GM12878 (cell line): ENCODE measurements at regions not wholly inside any gene's neighbourhood (a gene's known extent, or its start where the extent isn't known, plus 50 kb on each side); places are given as distances from the start of the nearest gene placed in this dataset.

ENCODE experiments used
- ATAC-seq: fragments of 200-7000 bp; cut with Tn5 transposase; 3 replicates; pipeline ENCODE4 v1.9.1; 2020; ENCODE audit warnings: mild to moderate bottlenecking, moderate library complexity
- BruUV-seq: library from RNA; stranded (reverse); fragments of 400-500 nt; replicated peaks from 2 replicates; lab custom pipeline; 2021; lab: Mats Ljungman, UMichigan
- CTCF ChIA-PET: fragments of 300-600 bp; sonication (Branson Sonifier 250); formaldehyde crosslinking; extraction: SDS; loops from one replicate; lab custom pipeline; 2021; ENCODE audit warnings: inconsistent platforms; lab: Yijun Ruan, JAX
- POLR2A ChIA-PET: fragments of 350-600 bp; formaldehyde crosslinking; extraction: SDS; loops from one replicate; lab custom pipeline; 2021; ENCODE audit warnings: inconsistent platforms; lab: Charles Lee
- RAD21 ChIA-PET: fragments of 300-600 bp; sonication (Branson Sonifier 250); formaldehyde crosslinking; loops from one replicate; lab custom pipeline; 2023; ENCODE audit warnings: antibody characterized with exemption; ENCODE audit not compliant: unreplicated experiment; lab: Charles Lee
- SMC1A ChIA-PET: fragments of 300-600 bp; sonication (Branson Sonifier 250); formaldehyde crosslinking; loops from one replicate; lab custom pipeline; 2023; ENCODE audit not compliant: unreplicated experiment, uncharacterized antibody; lab: Charles Lee
- DNase-seq: peaks from one replicate; pipeline ENCODE4 v3.0.0-alpha.2; 2011; ENCODE audit warnings: low read depth, low spot score
- FAIRE-seq: peaks from 3 replicates; lab custom pipeline; 2011; peaks lifted over from hg19 to GRCh38; lab: Jason Lieb, UNC
- H2AFZ ChIP-seq: 2 replicates; pipeline ENCODE4 v1.6.0; 2011; ENCODE audit warnings: low read depth, low read length, control low read depth; ENCODE audit not compliant: control insufficient read depth
- H3K27ac ChIP-seq: 2 replicates; pipeline ENCODE4 v1.5.1; 2011; ENCODE audit warnings: control low read depth; ENCODE audit not compliant: control insufficient read depth, insufficient read depth
- H3K27me3 ChIP-seq, 2 experiments: replicated peaks in 1 of 2; 2 replicates each; pipeline versions ENCODE4 v1.6.0 to v1.6.1; 2011; ENCODE audit warnings: low read length in 1 of 2; ENCODE audit not compliant: control insufficient read depth in 2 of 2, insufficient read depth in 2 of 2
- H3K36me3 ChIP-seq, 2 experiments: 2 replicates each; pipeline ENCODE4 v1.5.1; 2011; ENCODE audit warnings: low read length in 1 of 2; ENCODE audit not compliant: control insufficient read depth in 2 of 2, insufficient read depth in 2 of 2
- H3K4me1 ChIP-seq: 2 replicates; pipeline ENCODE4 v1.6.1; 2011; ENCODE audit warnings: mild to moderate bottlenecking, low read length, moderate library complexity, mixed read lengths; ENCODE audit not compliant: control insufficient read depth, insufficient read depth
- H3K4me2 ChIP-seq: 2 replicates; pipeline ENCODE4 v1.6.0; 2011; ENCODE audit warnings: control low read depth; ENCODE audit not compliant: control insufficient read depth, insufficient read depth
- H3K4me3 ChIP-seq: fragments of 200-600 bp; sonication (generic); 2 replicates; pipeline ENCODE4 v1.5.1; 2016
- H3K79me2 ChIP-seq: 2 replicates; pipeline ENCODE4 v1.6.0; 2011; ENCODE audit warnings: low read length; ENCODE audit not compliant: control insufficient read depth, insufficient read depth
- H3K9ac ChIP-seq: 2 replicates; pipeline ENCODE4 v1.8.0; 2011; ENCODE audit warnings: low read length, control low read depth, mixed read lengths; ENCODE audit not compliant: control insufficient read depth, insufficient read depth
- H3K9me3 ChIP-seq: replicated peaks from 3 replicates; pipeline ENCODE4 v1.5.1; 2011; ENCODE audit warnings: mild to moderate bottlenecking, low read length; ENCODE audit not compliant: control insufficient read depth, insufficient read depth
- H4K20me1 ChIP-seq: 2 replicates; pipeline ENCODE4 v1.6.0; 2011; ENCODE audit not compliant: control insufficient read depth, insufficient read depth
- EP300 ChIP-seq, 2 experiments: fragments of 150-350 bp in 1 of 2; IDR thresholded peaks; 2 replicates each; pipeline ENCODE4 v1.6.1; 2011 to 2012; ENCODE audit warnings: low read depth in 2 of 2, low read length in 2 of 2, borderline replicate concordance in 1 of 2, improper control_type of control experiment in 1 of 2, inconsistent platforms in 1 of 2; ENCODE audit not compliant: control insufficient read depth in 1 of 2
- KLF5 ChIP-seq: fragments of 450-650 bp; IDR thresholded peaks from 2 replicates; pipeline ENCODE4 v1.6.1; 2014; ENCODE audit warnings: mild to moderate bottlenecking; ENCODE audit not compliant: partially characterized antibody
- NR2F1 ChIP-seq: fragments of 450-650 bp; conservative IDR thresholded peaks from 2 replicates; pipeline ENCODE4 v1.6.1; 2017; ENCODE audit warnings: mild to moderate bottlenecking
- RELA ChIP-seq: fragments of 450-650 bp; IDR thresholded peaks from 2 replicates; pipeline ENCODE4 v1.8.0; 2014; ENCODE audit warnings: borderline replicate concordance; ENCODE audit not compliant: partially characterized antibody
- STAT3 ChIP-seq: IDR thresholded peaks from 2 replicates; pipeline ENCODE4 v1.6.1; 2011; ENCODE audit warnings: low read depth, low read length, improper control_type of control experiment
- ZSCAN29 ChIP-seq: fragments of 450-650 bp; IDR thresholded peaks from 2 replicates; pipeline ENCODE4 v1.6.1; 2017; ENCODE audit warnings: mild to moderate bottlenecking, moderate library complexity
- WGBS: methylation state at CpG from one replicate; pipeline ENCODE4 v1.1.6; 2016; ENCODE audit warnings: low lambda C conversion rate; ENCODE audit not compliant: insufficient replicate concordance, insufficient coverage; ENCODE audit errors: missing lambda C conversion rate; 5-methylcytosine and 5-hydroxymethylcytosine counted together
- in situ Hi-C: fragments of 300-500 bp; cut with MboI; formaldehyde crosslinking; loops from 9 replicates; pipeline ENCODE4 v1.14.3; 2018; ENCODE audit warnings: mixed read lengths
- intact Hi-C: fragments of 100-400 bp; cut with micrococcal nuclease; formaldehyde crosslinking; loops from one replicate; pipeline ENCODE4 v1.14.2; 2022; ENCODE audit not compliant: unreplicated experiment
- TF ChIP-seq, protein P1 (sequence below): fragments of 450-650 bp; IDR thresholded peaks from 2 replicates; pipeline ENCODE4 v1.6.1; 2014; ENCODE audit warnings: mild to moderate bottlenecking
- TF ChIP-seq, protein P2 (sequence below), 3 experiments: IDR thresholded peaks in 2 of 3; conservative IDR thresholded peaks in 1 of 3; 2 replicates each; pipeline ENCODE4 v1.5.1; 2011; ENCODE audit warnings: low read depth in 3 of 3, low read length in 3 of 3, mild to moderate bottlenecking in 3 of 3, control low read depth in 2 of 3, moderate library complexity in 2 of 3, inconsistent platforms in 1 of 3, mixed read lengths in 1 of 3; ENCODE audit not compliant: control insufficient read depth in 2 of 3, insufficient read depth in 1 of 3; ENCODE audit errors: extremely low read depth in 1 of 3

DNA sequence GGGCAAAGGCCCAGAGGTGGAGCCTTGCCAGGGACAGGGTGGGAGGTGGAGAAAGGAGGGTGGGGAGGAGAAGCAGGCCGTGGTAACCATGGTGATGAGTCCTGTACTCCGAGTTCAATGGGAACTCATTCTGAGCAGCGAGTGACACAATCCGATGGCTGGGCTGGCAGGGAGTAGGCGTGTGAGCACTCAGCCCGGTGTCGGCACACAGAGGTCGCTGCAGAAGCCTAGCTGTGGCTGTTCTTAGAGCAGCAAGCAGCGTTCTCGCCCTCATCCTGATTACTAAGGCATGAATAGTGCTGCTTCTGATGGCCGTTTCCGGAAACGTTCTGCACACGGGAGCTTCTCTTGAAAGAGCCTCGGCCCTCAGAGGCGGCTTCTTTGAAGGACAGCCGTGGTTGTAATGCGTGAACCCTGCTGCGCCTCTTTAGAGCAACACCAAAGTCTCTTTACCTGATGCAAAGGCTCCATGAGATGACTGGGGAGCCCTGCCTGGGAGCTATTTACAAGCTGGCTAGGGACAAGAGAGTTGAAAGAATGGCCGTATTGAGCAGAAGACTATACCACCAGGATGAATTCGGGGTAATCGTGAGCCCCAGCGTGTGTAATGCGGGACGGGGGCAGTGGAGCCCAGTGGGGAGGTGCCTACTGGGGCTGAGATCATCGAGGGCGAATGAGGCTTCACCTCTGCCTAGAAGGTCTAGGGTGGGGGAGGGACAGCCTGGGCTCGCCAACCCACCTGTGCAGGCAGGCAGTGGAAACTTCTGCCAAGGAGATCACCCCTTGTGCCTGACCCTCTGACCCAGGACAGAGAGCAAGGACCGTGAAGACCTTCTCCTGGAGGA, 72.8 kb upstream of the PAX7 start:
- H3K4me2 ChIP-seq: no peak overlapping the region
- no peak overlapping the region for H2AFZ ChIP-seq
- H3K36me3 ChIP-seq: no peaks in the 10 kb centered on the region
- CTCF ChIA-PET: interaction anchor here (0.6 kb wide), 1 partner anchor 417 kb away, joined by 4 read pairs; no protein-coding TSS in a partner anchor
- no peak overlapping the region for H3K4me3 ChIP-seq
- no peaks in the 10 kb centered on the region for H3K9me3 ChIP-seq
- TF ChIP-seq ZSCAN29 (no peak), RELA (no peak), NR2F1 (no peak)
- H3K27ac ChIP-seq: no peak overlapping the region
- FAIRE-seq (no peak), DNase-seq (no peak), ATAC-seq (no peak)
- SMC1A ChIA-PET: no interaction called here
- POLR2A ChIA-PET: no interaction called here
- no peak overlapping the region for H3K9ac ChIP-seq
- in situ Hi-C loops: no loop called here
- intact Hi-C loops: no loop called here
- no peaks in the 10 kb centered on the region for H3K4me1 ChIP-seq
- H3K27me3 ChIP-seq: peaks cover 3 to 8% of the 10 kb centered on the region in 2 experiments
- H3K79me2 ChIP-seq: no peaks in the 10 kb centered on the region
- RAD21 ChIA-PET: no interaction called here
- 2% methylated on average over 29 of the region's 29 CpGs for WGBS
- H4K20me1 ChIP-seq: no peaks in the 10 kb centered on the region
- no TSS peak for BruUV-seq

DNA sequence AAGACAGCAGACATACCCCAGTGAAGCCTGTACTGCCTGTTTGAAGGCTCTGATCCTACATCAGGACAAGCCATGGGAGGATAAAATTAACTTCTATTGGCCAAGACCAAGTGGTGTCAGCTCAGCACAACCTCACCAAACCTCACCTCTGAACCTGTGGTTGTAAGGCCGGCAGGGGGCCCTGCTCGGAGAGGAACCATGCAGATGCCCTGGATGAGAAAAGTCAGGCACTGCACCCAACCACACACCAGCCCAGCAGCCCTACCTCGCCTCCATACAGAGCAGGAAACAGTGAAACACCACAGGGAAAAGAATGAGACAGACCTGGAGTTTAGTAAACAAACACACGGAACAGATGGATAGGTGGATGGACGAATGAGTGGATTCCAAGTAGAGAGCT, 70.0 kb upstream of the PAX7 start:
- no peak overlapping the region for H3K27ac ChIP-seq
- no TSS peak for BruUV-seq
- in situ Hi-C loops: no loop called here
- ChIA-PET SMC1A (no interaction called here), CTCF (interaction anchor here (1.1 kb wide), 1 partner anchor 20 kb away, joined by 3 read pairs; no protein-coding TSS in a partner anchor), RAD21 (no interaction called here), POLR2A (no interaction called here)
- TF ChIP-seq STAT3 (no peak), EP300 (IDR thresholded peaks at IDR 0.05; ENCODE audit: borderline replicate concordance in 1 of 2, control insufficient read depth in 1 of 2, low read depth in 2 of 2, low read length in 2 of 2) (no peak), KLF5 (no peak)
- TF ChIP-seq, protein P1, sequence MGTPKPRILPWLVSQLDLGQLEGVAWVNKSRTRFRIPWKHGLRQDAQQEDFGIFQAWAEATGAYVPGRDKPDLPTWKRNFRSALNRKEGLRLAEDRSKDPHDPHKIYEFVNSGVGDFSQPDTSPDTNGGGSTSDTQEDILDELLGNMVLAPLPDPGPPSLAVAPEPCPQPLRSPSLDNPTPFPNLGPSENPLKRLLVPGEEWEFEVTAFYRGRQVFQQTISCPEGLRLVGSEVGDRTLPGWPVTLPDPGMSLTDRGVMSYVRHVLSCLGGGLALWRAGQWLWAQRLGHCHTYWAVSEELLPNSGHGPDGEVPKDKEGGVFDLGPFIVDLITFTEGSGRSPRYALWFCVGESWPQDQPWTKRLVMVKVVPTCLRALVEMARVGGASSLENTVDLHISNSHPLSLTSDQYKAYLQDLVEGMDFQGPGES: no peak
- TF ChIP-seq, protein P2, sequence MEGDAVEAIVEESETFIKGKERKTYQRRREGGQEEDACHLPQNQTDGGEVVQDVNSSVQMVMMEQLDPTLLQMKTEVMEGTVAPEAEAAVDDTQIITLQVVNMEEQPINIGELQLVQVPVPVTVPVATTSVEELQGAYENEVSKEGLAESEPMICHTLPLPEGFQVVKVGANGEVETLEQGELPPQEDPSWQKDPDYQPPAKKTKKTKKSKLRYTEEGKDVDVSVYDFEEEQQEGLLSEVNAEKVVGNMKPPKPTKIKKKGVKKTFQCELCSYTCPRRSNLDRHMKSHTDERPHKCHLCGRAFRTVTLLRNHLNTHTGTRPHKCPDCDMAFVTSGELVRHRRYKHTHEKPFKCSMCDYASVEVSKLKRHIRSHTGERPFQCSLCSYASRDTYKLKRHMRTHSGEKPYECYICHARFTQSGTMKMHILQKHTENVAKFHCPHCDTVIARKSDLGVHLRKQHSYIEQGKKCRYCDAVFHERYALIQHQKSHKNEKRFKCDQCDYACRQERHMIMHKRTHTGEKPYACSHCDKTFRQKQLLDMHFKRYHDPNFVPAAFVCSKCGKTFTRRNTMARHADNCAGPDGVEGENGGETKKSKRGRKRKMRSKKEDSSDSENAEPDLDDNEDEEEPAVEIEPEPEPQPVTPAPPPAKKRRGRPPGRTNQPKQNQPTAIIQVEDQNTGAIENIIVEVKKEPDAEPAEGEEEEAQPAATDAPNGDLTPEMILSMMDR (IDR thresholded peaks at IDR 0.05 in 2 of 3, conservative IDR thresholded peaks at IDR 0.05 in 1 of 3; ENCODE audit: control insufficient read depth in 2 of 3, extremely low read depth in 1 of 3, insufficient read depth in 1 of 3, low read depth in 3 of 3, low read length in 3 of 3): 0 out of 6 replicates have a peak, but pooled peaks of 2 of the 3 experiments have one; percentile 11 to 15
- no peaks in the 10 kb centered on the region for H3K9me3 ChIP-seq
- no peak overlapping the region for H3K4me2 ChIP-seq
- no peak overlapping the region for H2AFZ ChIP-seq
- H3K27me3 ChIP-seq: peaks cover 3 to 8% of the 10 kb centered on the region in 2 experiments; a peak in 3 of 4 replicates
- H3K79me2 ChIP-seq: no peaks in the 10 kb centered on the region
- FAIRE-seq: no peak
- 0 out of 3 replicates have a peak, but pooled peaks have one; percentile 19 for ATAC-seq
- intact Hi-C loops: no loop called here
- H3K36me3 ChIP-seq: no peaks in the 10 kb centered on the region
- WGBS: 30% methylated on average over 5 of the region's 5 CpGs
- no peak overlapping the region for H3K9ac ChIP-seq
- DNase-seq: no peak
- no peak overlapping the region for H3K4me3 ChIP-seq
- H3K4me1 ChIP-seq: no peaks in the 10 kb centered on the region
- H4K20me1 ChIP-seq: no peaks in the 10 kb centered on the region
